Middle frontal gyrus (tissue), 1 donor: ENCODE measurements at regions not wholly inside any gene's neighbourhood (a gene's known extent, or its start where the extent isn't known, plus 50 kb on each side); places are given as distances from the start of the nearest gene placed in this dataset.

Source experiments
- DNase-seq: peaks from one replicate; pipeline ENCODE4 v3.0.0-alpha.2; 2015; ENCODE audit warnings: low spot score; ENCODE audit errors: extremely low spot score

DNA sequence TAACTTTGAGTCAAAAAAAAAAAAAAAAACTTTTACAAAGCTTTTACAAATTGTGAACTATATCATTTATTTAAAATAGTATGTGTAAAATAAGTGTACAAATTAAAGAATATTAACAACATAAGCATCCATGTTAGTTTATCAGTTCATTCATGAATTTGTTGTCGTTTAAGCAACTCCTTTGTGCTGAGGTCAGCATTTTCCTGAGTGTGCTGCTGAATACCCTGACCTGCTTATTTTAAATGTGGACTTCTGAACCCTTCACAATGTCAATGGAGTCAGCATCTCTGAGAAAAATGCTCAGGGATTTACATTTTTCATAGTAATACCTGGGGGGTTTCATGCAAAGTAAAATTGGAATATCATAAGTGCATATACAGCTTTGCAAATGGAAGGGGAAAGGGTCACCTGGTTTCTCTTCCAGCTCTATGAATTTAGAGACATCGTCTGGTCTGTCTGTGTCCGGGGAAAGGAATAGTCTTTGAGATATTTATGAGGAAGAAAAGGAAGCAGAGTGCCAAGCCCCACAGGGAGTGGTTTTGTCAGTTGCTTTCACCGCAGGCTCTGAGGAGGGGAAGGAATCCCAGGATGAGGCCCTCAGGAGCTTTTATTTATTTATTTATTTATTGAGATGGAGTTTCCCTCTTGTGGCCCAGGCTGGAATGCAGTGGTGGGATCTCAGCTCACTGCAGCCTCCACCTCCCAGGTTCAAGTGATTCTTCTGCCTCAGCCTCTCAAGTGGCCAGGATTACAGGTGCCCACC lies 125.5 kb upstream of the SVIL start:
- no peak for DNase-seq

DNA sequence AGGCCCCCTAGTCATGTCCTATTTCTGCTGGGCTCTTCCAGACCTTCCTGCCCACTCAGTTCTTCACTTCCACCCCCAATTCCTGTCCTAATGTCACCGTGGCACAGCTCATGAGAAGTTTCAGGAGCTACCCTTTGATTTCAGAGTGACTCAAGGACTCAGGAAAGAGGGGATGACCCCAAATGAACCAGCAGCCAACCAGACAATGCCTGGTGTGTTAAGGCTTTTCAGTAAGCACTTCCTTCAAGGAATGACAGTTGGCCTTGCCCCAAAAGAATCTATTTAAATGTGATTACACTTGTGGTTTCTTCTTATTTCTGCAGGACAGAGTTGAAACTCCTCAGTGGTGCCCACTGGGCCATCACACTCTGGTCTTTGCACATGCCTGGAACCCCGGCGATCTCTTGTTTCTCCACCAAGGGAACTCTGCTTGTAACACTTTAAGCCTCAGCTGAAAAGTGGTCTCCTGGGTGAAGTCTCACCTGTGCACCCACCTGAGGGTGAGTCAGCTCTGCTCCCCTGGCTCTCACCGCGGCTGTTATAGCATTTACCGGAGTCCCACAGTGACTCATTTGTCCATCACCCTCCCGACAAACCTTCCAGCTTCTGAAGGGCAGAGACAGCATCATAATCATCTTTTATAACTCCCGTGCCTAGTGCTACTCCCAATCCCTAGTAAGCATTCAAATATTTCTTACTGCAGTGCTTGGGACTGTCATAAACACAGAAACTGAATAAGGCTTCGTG lies 123.0 kb upstream of the SVIL start:
- DNase-seq, result no peak

DNA sequence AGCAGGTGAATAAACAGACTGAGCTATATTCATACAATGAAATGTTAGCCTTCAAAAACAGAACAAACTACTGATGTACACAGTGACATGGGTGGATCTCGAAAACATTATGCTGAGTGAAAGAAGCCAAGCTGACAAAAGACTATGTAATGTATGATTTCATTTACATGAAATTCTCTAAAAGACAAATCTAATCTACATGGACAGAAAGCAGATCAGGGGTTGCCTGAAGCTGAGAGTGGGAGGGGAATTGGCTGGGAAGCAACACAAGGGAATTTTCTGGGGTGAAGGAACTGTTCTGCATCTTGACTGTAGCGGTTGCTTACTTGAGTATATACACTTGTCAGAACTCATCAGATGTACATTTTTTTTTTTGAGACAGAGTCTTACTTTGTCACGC lies 121.7 kb upstream of the SVIL start:
- no peak for DNase-seq

DNA sequence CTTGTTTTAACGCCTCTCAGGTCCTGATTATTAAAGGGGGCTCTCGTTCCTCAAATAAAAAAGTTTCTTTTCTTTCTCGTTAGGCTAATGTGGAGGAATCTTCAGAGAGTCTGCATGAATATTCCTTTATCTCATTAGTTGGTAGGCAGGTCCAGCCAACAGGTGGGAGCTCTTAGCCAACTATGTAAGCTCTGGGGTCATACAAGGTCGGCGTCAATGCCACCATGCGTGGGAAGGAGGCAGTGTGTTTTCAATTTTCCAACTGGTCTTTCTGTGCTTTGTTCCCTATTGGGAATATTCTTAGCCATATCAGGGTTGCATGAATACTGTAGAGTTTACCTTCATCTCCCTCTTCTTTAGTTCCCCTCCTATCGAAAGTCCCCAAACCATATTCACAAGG lies 118.5 kb upstream of the SVIL start:
- no peak for DNase-seq

DNA sequence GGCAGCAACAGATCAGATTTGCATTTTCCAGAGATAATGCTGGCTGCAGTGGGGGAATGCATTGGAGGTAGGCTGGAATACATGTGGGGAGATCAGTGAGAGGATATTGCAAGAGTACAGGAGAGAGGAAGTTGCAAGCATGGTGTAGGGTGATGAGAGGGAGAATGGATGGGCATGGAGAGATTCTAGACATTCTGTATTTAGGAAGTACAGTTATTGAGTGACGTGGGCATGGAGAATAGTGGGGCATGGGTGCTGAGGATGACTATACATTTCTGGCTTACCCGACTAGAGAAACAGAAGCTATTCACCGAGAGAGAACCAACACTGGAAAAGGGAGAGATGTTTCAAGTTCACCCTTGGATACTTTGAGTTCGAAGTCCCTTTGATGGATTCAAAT lies 116.9 kb upstream of the SVIL start:
- DNase-seq, result no peak

DNA sequence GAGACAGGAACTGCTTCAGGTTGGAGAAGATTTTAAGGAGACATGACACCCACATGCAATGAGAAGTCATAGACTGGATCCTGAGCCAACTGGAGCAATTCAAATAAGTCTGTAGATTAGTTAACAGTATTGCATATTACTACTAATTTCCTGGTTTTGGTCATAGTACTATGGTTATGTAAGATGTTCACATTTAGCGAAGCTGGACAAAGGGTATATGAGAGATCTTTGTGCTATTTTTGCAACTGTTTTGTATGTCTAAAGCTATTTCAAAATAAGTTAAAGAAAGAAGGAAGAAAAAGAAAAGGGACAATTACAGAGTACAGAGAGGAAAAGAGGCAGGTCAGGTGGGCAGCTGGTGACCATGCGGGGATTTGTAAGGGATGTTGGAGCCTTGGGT lies 116.5 kb upstream of the SVIL start:
- no peak for DNase-seq

DNA sequence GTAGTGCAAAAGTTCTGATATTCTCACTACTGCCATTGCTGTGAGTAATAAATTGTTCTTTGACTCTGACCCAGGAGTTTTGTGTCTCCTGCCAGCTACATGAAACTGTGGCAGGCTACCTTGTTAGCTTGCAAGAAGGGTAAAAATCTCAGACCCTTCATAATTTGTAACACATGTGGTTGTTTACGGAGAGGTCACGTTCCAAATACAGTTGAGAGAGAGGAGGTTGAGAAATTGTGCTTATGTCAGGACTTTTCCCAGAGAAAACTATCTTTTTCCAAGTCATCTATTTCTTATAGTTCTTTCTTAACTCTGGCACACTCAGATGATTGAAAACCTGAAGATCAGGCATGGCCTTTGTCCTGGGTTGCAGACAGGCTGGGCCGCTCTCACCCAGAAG lies 114.4 kb upstream of the SVIL start:
- no peak for DNase-seq

DNA sequence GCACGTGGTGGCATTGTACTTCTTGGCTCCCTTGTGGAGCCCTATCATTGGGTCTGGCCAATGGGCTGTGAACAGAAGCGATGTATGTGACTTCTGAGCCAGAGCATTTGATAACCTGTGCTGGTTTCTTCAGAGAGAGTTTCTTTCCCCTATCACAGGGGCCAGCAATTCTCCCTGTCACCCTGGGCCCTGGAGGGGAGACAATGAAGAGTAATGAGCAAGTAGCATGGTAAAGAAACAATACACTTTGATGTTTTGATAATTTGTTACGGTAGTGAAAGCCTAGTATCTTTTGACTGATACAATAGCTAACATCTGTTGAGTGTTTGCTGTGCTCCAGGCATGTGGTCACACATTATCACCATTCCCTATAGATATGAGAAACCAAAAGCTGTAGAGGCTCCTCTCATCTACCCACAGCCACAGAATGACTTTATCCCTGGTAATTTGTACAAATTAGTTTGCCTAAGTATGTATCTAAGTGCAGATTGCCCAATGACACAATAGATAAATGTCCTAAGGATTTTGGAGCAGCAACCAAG lies 113.4 kb upstream of the SVIL start:
- no peak for DNase-seq

DNA sequence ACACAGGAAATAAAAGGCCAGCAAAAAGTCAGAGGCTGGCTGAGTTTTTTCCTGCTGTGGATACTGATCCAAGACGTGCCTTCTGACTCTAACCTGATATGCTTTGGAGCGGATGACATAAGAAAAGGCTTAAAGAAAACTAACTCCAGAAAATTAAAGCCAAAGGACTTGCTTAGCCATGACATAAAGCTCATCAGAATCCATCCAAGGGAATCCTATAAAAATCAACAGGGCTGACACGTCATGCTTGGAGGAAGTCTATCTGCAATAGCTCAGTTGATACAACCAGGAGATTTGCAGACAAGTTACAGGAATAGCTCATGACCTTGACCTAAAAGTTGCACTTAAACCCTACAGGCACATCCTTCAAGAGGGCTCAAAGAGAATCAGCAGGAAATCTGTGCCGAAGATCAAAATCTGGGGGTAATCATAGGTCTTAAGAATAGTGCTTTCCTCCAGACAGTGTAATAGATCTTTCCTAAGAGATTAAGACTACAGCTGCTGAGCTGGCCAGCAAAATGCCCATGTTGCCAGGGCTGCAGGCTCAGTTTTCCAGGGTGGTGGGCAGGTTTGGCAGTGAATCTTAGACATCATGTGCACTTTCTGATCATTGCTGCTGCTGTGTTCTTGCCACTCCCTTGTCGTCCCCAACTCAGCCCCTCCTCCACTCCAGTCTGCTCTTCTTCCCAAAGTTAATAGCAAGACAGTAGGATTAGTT lies 111.5 kb upstream of the SVIL start:
- no peak for DNase-seq

DNA sequence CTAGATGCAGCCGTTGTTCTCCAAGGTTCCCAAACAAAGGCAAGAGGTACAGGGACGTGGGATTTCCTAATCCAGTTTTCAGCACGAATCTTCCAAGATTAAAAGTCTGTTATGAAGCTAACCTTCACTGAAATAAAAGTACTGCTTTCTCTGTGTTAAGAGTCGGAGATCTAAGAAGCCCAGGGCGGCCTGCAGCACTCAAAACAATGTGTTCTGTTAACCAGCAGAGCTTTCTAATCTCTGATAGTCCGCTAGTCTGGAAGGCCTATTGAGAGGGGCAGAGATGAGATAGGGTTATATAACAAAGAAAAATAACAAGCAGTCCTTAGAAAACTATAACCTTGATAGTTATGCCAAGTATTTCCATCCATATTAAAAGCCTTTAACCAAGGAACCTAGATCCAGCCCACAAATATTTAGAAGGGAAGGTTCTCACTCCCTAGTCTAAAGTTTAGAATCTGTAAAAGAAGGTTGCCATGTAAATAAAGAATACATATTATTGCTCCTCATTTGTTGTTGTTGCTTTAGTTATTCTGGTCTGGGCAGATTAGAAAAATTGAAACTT lies 106.3 kb upstream of the SVIL start:
- no peak for DNase-seq

DNA sequence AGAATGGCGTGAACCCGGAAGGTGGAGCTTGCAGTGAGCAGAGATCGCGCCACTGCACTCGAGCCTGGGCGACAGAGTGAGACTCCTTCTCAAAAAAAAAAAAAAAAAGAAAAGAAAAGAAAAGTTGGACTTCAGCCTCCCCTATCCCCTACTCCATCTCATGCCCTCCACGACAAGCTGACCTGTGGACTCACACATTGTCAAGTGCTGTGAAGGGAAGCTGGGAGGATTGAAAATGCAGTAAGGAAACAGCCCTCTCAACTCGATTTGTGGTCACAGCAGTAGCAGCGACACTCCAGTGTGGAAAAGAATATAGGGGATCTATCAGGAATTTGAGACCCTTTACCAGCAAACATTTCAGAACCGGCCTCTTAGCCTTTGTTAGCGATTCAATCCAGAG lies 103.6 kb upstream of the SVIL start:
- no peak for DNase-seq

DNA sequence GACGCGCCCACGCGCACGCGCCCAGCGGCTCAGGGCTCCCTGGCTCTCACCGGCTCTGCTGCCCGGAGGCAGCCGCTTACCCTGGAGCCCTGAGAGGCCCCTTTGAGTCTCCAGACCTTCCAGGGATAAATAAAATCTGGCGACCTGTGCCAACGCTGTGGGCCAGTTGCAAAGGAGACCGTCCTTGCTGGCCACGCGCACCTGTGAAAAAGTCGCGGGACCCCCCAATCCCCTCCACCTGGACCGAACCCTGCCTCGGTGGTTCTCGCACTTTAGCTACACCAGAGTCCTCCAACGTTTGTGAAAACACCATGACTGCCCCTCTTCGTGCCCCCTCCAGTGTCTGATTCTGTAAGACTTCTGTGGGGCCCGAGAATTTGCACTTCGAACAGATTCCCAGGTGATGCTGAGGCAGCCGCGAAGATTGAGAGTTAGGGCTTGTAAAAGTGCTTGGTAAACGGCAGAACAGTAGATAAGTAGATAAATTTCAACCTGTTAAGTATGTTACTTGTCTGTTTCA lies 102.4 kb upstream of the SVIL start:
- no peak for DNase-seq

DNA sequence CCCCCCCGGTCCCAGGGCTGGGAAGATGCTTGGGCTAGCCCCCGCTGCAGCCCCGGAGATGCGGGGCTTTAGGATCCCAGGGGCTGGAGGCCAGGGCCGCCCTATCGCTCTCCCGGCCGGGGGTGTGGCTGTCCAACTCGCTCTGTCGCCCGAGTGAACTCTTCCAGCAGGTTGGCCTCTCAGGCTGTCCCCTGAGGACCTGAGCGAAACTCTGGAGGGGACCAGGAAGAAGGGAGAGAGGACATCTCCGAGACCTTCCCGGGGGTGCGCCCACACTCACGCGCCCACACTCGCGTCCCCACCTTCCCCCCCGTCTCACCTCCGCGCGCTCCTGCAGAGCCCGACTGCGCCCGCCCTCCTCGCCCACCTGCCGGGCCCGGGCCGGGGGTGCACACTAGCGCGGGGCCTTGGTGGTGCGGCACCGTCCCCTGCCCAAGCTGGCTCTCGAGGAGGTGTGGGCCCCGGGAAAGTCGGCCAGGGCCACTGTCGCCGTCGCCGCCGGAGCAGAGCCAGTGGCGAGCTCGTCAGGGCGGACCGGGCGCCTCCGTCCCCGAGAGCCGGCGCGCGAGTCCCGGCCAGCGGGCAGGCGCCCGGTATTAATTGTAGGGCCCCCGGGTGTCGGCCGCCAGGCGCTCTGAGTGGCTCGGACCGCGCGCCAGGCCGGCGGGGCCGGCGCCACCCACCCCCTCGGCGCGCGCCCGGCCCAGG lies 101.7 kb upstream of the SVIL start:
- DNase-seq, result no peak

DNA sequence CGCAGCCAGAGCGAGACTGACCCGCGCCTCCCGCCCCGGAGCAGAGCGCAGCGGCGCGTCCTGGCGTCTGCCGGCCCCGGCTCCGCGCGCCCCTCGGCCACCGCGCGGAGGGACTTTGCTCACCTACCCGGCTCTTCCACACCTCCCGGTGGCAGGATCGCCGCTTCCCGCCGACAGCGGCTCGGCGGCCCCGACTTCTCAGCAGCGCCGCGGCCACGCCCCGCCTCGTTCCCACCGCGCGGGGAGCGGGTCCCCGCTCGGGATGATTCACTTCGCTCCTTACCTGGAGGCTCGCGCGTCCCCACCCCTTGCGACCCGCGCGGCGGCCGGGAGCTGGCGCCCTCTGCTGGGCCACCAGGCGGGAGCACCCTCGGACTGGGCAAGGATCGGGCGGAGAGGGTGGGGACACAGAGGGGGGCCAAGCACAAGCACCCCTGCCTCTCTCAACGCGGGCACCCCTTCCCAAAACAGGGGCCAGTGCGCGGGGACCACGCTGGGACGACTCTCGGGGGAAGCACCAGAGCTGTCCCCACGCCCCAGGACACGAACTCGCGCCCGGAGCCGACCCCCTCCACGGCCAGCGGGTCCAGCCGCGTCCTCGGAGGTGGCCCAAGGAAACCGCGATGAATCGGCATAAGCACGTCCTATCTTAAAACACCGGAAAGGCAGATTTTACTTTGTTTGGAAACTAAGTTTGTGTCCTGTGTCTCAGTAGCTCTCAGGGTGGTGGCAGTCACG lies 101.0 kb upstream of the SVIL start:
- DNase-seq, result no peak

DNA sequence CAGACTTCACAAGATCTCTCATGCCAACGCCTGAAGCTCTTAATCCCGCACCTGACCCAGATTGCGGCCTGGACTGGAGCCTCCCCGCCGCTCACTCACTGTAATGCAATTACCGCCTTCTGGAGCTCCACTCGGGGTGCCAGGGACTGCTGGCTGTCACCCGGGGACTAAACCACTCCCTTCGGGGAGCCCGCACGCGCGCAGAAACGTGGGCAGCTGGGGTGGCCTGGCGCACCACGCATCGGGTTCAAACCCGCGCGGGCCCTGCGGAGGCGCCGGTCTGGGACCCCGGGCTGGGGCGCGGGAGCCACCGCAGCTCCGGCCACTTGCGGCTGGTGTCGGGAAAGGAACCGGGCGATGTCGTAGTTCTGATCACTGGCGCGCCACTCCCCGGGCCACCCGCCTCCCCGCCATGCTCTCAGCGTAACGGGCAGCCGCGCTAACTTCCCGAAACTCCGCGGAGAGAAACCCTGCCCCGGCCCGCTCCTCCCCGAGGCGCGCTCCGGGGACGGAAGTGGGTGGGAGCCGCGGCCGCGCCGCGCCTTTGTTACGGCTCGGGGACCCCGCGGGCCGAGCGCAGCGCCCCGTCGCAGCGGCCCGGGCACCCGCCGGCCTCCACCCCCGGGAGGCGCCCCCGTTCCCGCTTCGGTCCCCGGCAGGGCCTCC lies 100.3 kb upstream of the SVIL start:
- no peak for DNase-seq

DNA sequence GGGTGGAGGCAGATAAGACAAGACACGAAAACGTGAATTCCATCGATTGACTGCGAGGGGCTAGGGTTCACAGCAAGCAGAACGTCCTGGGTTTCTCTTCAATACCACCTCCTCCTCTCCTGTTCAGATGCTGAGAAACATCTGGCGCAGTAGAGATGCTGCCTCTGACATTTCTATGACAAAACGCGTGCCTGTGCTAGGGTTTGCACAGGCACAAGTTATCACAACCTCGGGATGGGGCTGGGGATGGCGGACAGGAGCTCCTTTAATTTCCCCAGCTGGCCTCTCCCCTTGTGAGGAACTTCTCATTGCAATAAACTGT lies 99.8 kb upstream of the SVIL start:
- DNase-seq, result no peak

DNA sequence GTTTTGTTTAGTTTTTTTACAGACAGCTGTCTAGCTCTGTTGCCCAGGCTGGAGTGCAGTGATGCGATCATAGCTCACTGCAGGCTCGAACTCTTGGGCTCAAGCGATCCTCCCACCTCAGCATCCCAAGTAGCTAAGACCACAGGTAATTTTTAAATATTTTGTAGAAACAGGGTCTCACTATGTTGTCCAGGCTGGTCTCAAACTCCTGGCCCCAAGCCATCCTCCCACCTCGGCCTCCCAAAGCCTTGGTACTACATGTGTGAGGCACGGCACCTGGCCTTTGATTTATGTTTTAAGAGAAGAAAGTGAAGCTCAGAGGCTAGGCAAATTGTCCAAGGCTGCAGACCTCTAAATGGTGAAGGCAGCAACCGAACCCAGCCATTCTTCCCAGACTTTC lies 98.6 kb upstream of the SVIL start:
- no peak for DNase-seq

DNA sequence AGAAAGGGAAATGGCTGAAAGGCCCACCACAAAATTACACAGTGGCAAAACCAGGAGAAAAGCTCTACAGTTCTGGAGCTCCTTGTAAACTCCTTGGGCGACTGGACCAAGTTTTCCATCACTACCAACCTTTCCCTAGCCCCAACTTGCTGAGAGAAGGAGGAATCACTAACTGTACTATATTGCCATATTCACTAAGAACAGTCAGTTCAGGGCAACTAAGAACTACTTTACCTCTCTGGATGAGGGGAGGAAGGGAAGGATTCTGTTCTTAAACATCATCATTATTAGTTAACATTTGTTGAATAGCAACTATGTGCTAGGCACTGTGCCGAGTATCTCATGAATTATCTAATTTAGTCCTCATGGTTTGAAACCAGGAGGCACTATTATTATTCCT lies 98.1 kb upstream of the SVIL start:
- no peak for DNase-seq

DNA sequence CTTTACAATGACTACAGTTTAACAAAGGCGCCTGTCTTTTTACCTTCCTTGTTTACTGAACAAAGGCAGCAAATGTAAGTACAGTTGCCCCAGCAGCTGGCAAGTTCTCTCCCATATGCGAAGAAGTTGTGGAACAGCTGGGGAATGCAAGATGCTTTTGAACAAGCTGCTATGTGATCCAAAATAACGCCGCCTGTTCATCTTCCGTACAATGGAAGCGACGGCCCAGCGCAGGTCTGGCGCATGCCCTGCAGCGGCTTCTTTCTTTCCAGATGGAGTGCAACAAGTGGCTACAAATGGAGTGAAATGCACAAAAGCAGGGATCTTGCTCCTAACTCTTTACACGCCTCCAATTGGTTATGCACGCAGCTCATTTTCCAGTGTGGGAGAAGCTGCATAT lies 97.0 kb upstream of the SVIL start:
- no peak for DNase-seq

DNA sequence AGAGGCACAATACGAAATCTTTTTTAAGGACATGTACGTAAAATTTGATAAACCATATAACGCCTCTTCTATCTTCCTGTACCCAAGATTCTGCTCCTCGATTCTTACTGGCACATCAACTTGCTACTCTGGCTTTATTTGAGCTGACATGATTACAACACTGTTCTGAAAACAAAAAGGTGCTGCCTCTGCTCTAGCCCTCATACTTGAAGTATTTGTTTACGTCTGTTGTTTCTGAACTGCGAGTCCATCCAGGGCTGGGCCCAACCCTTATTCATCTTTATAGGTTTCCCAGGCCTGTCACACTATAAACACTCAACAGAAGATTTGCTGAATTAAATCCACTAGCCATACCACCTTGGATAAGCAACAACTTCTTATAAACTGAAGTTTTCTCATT lies 96.2 kb upstream of the SVIL start:
- DNase-seq, result no peak
